ENCODE measurements at regions not wholly inside any gene's neighbourhood (a gene's known extent, or its start where the extent isn't known, plus 50 kb on each side); places are given as distances from the start of the nearest gene placed in this dataset.

GRCh38 chr4:54843106-54843505 is 185.3 kb downstream of the KIT start:
- Histone ChIP-seq H3K4me3 (ENCODE audit: insufficient read depth, low read length) (no peak overlapping the region), H3K27me3 (ENCODE audit: insufficient read depth, low read length) (no peaks in the 10 kb centered on the region), H3K36me3 (ENCODE audit: insufficient read depth, low read length) (no peaks in the 10 kb centered on the region), H3K27ac (ENCODE audit: low read depth, low read length) (no peak overlapping the region), H3K79me2 (ENCODE audit: insufficient read depth, low read length) (no peaks in the 10 kb centered on the region), H3K4me1 (ENCODE audit: insufficient read depth, low read length) (no peaks in the 10 kb centered on the region), H3K9me3 (ENCODE audit: low read depth, low read length) (no peaks in the 10 kb centered on the region), H3K4me2 (ENCODE audit: insufficient read depth, low read length) (no peak overlapping the region), H4K20me1 (ENCODE audit: insufficient read depth, low read length) (no peaks in the 10 kb centered on the region), H2AFZ (ENCODE audit: low read length) (no peak overlapping the region)
- no peak for DNase-seq (ENCODE audit: insufficient read length, low spot score, missing footprints)
- no peak for TF ChIP-seq CTCF (IDR thresholded peaks at IDR 0.05; ENCODE audit: extremely low read depth, low read depth, low read length)

GRCh38 chr4:54842656-54843055 is 184.9 kb downstream of the KIT start:
- H3K4me3 ChIP-seq (ENCODE audit: insufficient read depth, low read length) = no peak overlapping the region
- TF ChIP-seq CTCF (IDR thresholded peaks at IDR 0.05; ENCODE audit: extremely low read depth, low read depth, low read length) = no peak
- H3K79me2 ChIP-seq (ENCODE audit: insufficient read depth, low read length) = no peaks in the 10 kb centered on the region
- H3K9me3 ChIP-seq (ENCODE audit: low read depth, low read length) = no peaks in the 10 kb centered on the region
- no peak overlapping the region for H3K4me2 ChIP-seq (ENCODE audit: insufficient read depth, low read length)
- no peak overlapping the region for H2AFZ ChIP-seq (ENCODE audit: low read length)
- no peaks in the 10 kb centered on the region for H3K4me1 ChIP-seq (ENCODE audit: insufficient read depth, low read length)
- DNase-seq (ENCODE audit: insufficient read length, low spot score, missing footprints) = no peak
- H3K27ac ChIP-seq (ENCODE audit: low read depth, low read length) = no peak overlapping the region
- no peaks in the 10 kb centered on the region for H4K20me1 ChIP-seq (ENCODE audit: insufficient read depth, low read length)
- H3K27me3 ChIP-seq (ENCODE audit: insufficient read depth, low read length) = no peaks in the 10 kb centered on the region
- no peaks in the 10 kb centered on the region for H3K36me3 ChIP-seq (ENCODE audit: insufficient read depth, low read length)

- Histone ChIP-seq H3K9me3 (ENCODE audit: low read depth, low read length) (no peaks in the 10 kb centered on the region), H3K4me1 (ENCODE audit: insufficient read depth, low read length) (no peaks in the 10 kb centered on the region), H3K36me3 (ENCODE audit: insufficient read depth, low read length) (no peaks in the 10 kb centered on the region), H2AFZ (ENCODE audit: low read length) (no peak overlapping the region), H3K4me3 (ENCODE audit: insufficient read depth, low read length) (no peak overlapping the region), H3K4me2 (ENCODE audit: insufficient read depth, low read length) (no peak overlapping the region), H4K20me1 (ENCODE audit: insufficient read depth, low read length) (no peaks in the 10 kb centered on the region), H3K27ac (ENCODE audit: low read depth, low read length) (no peak overlapping the region), H3K27me3 (ENCODE audit: insufficient read depth, low read length) (no peaks in the 10 kb centered on the region), H3K79me2 (ENCODE audit: insufficient read depth, low read length) (no peaks in the 10 kb centered on the region)
- DNase-seq (ENCODE audit: insufficient read length, low spot score, missing footprints) = no peak
- no peak for TF ChIP-seq CTCF (IDR thresholded peaks at IDR 0.05; ENCODE audit: extremely low read depth, low read depth, low read length)
These were observed 184.5 kb downstream of the KIT start for GRCh38 chr4:54842226-54842625.

GRCh38 chr4:54840992-54841768 is 183.4 kb downstream of the KIT start:
- TF ChIP-seq CTCF (IDR thresholded peaks at IDR 0.05; ENCODE audit: extremely low read depth, low read depth, low read length) = peak; percentile 13
- Histone ChIP-seq H3K9me3 (ENCODE audit: low read depth, low read length) (no peaks in the 10 kb centered on the region), H3K79me2 (ENCODE audit: insufficient read depth, low read length) (no peaks in the 10 kb centered on the region), H3K27ac (ENCODE audit: low read depth, low read length) (no peak overlapping the region), H3K36me3 (ENCODE audit: insufficient read depth, low read length) (no peaks in the 10 kb centered on the region), H3K27me3 (ENCODE audit: insufficient read depth, low read length) (no peaks in the 10 kb centered on the region), H2AFZ (ENCODE audit: low read length) (no peak overlapping the region), H4K20me1 (ENCODE audit: insufficient read depth, low read length) (no peaks in the 10 kb centered on the region), H3K4me1 (ENCODE audit: insufficient read depth, low read length) (no peaks in the 10 kb centered on the region), H3K4me3 (ENCODE audit: insufficient read depth, low read length) (no peak overlapping the region), H3K4me2 (ENCODE audit: insufficient read depth, low read length) (no peak overlapping the region)
- DNase-seq (ENCODE audit: insufficient read length, low spot score, missing footprints) = no peak

All from osteoblast (primary cell).